ENCODE measurements at regions not wholly inside any gene's neighbourhood (a gene's known extent, or its start where the extent isn't known, plus 50 kb on each side); places are given as distances from the start of the nearest gene placed in this dataset.

DNA sequence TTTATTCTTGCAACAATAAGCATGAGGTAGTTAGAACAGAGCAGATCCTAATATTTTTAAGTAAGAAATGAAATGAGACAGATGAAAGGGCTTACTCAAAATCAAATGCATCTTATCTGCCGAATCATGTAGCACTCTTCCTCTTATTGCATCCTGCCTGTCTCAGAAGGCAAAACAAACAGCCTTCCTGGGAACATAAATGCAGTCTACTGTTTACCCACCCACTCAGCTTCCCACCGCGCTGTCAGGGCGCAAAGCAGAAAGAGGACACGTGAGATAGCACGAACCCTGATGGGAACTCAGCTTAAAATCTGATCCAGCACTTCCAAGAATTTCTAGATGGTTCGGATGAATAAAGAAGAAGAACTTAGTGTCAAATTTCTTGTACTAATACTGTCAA is 114.4 kb upstream of the CDK1 start:
- H3K4me1 ChIP-seq = peaks cover 0 to 10% of the 10 kb centered on the region in 2 donors
- no peak overlapping the region for H3K27ac ChIP-seq
- no peak for TF ChIP-seq POLR2A (IDR thresholded peaks at IDR 0.05)
- TF ChIP-seq, protein P1, sequence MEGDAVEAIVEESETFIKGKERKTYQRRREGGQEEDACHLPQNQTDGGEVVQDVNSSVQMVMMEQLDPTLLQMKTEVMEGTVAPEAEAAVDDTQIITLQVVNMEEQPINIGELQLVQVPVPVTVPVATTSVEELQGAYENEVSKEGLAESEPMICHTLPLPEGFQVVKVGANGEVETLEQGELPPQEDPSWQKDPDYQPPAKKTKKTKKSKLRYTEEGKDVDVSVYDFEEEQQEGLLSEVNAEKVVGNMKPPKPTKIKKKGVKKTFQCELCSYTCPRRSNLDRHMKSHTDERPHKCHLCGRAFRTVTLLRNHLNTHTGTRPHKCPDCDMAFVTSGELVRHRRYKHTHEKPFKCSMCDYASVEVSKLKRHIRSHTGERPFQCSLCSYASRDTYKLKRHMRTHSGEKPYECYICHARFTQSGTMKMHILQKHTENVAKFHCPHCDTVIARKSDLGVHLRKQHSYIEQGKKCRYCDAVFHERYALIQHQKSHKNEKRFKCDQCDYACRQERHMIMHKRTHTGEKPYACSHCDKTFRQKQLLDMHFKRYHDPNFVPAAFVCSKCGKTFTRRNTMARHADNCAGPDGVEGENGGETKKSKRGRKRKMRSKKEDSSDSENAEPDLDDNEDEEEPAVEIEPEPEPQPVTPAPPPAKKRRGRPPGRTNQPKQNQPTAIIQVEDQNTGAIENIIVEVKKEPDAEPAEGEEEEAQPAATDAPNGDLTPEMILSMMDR (IDR thresholded peaks at IDR 0.05) = no peak
- no peaks in the 10 kb centered on the region for H3K9me3 ChIP-seq
- intact Hi-C loops (cut with DNase I) = no loop called here
- 75 to 78% methylated on average over 7 of the region's 7 CpGs for WGBS, 2 donors
- DNase-seq = no peak
- no peaks in the 10 kb centered on the region for H3K36me3 ChIP-seq
- H3K4me3 ChIP-seq (replicated peaks in 1 of 3) = no peak overlapping the region
- no peaks in the 10 kb centered on the region for H3K27me3 ChIP-seq

DNA sequence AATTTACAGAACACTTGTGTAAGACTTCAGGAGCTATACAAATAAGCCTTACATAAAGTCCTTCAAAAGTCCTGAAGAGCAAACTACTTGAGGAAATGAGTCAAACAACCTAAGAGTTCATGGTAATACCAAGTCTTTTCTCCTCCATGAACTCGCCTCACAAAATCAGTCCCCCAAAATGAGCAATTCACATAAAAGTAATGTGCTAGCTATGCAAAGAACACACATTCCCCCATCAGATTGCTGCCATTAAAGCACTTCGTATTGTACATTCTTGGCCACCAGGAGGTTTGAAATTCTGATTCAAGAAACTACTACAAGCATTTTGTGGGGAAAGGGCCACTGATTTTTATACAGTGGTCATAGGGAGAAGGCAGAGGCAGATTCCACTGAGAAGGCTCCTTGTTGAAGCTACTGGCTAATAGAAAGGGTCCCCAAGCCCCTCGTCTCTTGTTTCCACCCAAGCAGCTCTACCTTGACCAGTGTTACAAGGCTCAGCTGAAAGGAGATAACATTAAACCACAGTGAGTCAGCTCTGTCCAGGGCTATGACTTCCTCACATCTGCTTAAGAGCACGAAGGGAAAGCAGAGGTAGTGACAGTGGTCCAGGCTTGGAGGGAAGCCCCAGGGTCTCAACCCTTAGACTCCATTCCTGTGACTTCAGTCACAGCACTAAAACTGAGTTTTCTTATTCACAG is 115.2 kb upstream of the CDK1 start:
- H3K27ac ChIP-seq = no peak overlapping the region
- H3K9me3 ChIP-seq = no peaks in the 10 kb centered on the region
- peaks cover 0 to 10% of the 10 kb centered on the region in 2 donors for H3K4me1 ChIP-seq
- no peak for DNase-seq
- no peaks in the 10 kb centered on the region for H3K27me3 ChIP-seq
- intact Hi-C loops (cut with DNase I) = no loop called here
- TF ChIP-seq POLR2A (IDR thresholded peaks at IDR 0.05) = no peak
- TF ChIP-seq, protein P1 (IDR thresholded peaks at IDR 0.05) = no peak
- no peaks in the 10 kb centered on the region for H3K36me3 ChIP-seq
- 75 to 79% methylated on average over 4 of the region's 4 CpGs for WGBS, 2 donors
- no peak overlapping the region for H3K4me3 ChIP-seq (replicated peaks in 1 of 3)

DNA sequence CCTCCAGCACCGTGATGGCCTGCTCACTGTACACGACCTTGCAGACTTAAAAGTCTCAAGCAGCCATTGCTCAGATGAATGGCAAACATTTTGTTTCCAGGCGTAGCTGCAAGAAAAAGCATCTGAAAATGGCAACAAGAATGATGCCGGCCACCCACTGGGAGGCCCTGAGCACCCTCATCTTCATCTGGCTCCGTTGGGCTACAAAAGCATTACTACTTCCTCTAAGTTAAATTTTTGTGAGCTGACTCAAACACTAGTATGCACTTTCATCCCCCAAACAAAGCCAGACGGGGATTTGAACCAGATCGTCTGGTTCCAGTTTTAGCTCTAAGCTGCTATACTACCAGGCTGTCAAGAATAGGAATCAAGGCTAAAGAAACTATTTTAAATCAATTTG is 116.6 kb upstream of the CDK1 start:
- 89% methylated on average over 7 of the region's 7 CpGs for WGBS, 2 donors
- TF ChIP-seq POLR2A (IDR thresholded peaks at IDR 0.05) = no peak
- TF ChIP-seq, protein P1 (IDR thresholded peaks at IDR 0.05) = no peak
- no peaks in the 10 kb centered on the region for H3K36me3 ChIP-seq
- no peak overlapping the region for H3K4me3 ChIP-seq (replicated peaks in 1 of 3)
- no peak overlapping the region for H3K27ac ChIP-seq
- no peaks in the 10 kb centered on the region for H3K27me3 ChIP-seq
- DNase-seq = no peak
- H3K9me3 ChIP-seq = no peaks in the 10 kb centered on the region
- intact Hi-C loops (cut with DNase I) = no loop called here
- peaks cover 0 to 10% of the 10 kb centered on the region in 2 donors for H3K4me1 ChIP-seq

DNA sequence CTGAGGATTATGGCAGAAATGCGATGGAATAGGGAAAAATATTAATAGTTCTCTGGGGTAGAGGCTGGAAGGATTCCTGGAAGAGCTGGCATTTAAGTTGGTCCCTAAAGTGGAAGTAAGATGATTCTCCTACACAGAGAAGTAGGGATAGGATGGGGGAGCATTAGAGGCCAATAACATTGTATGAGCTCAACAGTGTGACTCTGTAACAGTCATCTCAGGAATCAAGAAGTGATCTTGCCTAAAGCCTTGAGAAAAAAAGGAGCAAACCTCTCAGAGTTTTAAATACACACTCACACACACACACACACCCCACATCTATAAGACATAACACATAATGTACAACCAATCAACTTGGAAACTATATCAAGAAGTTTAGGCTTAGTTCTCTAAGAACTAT is 117.7 kb upstream of the CDK1 start:
- no peak overlapping the region for H3K27ac ChIP-seq
- no peak overlapping the region for H3K4me3 ChIP-seq (replicated peaks in 1 of 3)
- H3K9me3 ChIP-seq = no peaks in the 10 kb centered on the region
- no peaks in the 10 kb centered on the region for H3K36me3 ChIP-seq
- TF ChIP-seq, protein P1 (IDR thresholded peaks at IDR 0.05) = no peak
- no peak for TF ChIP-seq POLR2A (IDR thresholded peaks at IDR 0.05)
- intact Hi-C loops (cut with DNase I) = no loop called here
- DNase-seq = no peak
- no peaks in the 10 kb centered on the region for H3K27me3 ChIP-seq
- WGBS, 2 donors = 93 to 94% methylated on average over 1 of the region's 1 CpG
- H3K4me1 ChIP-seq = peaks cover 0 to 10% of the 10 kb centered on the region in 2 donors

DNA sequence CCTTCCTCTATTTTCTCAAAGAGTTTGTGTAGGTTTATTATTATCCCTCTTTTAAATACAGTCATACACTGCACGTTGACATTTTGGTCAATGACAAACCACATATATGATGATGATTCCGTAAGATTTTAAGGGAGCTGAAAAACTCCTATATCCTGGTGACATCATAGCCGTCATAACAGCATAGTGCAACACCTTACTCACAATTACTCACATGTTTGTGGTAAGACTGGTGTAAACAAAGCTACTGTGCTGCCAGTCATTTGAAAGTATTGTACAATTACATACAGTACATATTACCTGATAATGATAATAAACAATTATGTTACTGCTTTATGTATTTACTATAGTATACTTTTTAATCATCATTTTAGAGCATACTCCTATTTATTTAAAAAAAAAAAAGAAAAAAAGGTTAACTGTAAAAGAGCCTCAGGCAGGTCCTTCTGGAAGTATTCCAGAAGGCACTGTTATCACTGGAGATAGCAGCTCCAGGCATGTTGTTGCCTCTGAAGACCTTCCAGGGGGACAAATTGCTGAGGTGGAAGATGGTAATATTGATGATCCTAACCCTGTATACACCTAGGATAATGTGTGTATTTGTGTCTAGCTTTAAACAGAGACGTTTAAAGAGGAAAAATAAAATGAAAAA is 123.3 kb upstream of the CDK1 start:
- no peak for DNase-seq
- H3K9me3 ChIP-seq = no peaks in the 10 kb centered on the region
- no peaks in the 10 kb centered on the region for H3K27me3 ChIP-seq
- H3K4me3 ChIP-seq (replicated peaks in 1 of 3) = no peak overlapping the region
- H3K4me1 ChIP-seq = peaks cover 6 to 7% of the 10 kb centered on the region in 2 donors
- H3K36me3 ChIP-seq = no peaks in the 10 kb centered on the region
- intact Hi-C loops (cut with DNase I) = no loop called here
- no peak overlapping the region for H3K27ac ChIP-seq
- TF ChIP-seq, protein P1 (IDR thresholded peaks at IDR 0.05) = no peak
- no peak for TF ChIP-seq POLR2A (IDR thresholded peaks at IDR 0.05)
- 70 to 82% methylated on average over 4 of the region's 4 CpGs for WGBS, 2 donors
